ENCODE measurements at regions not wholly inside any gene's neighbourhood (a gene's known extent, or its start where the extent isn't known, plus 50 kb on each side); places are given as distances from the start of the nearest gene placed in this dataset.

DNA sequence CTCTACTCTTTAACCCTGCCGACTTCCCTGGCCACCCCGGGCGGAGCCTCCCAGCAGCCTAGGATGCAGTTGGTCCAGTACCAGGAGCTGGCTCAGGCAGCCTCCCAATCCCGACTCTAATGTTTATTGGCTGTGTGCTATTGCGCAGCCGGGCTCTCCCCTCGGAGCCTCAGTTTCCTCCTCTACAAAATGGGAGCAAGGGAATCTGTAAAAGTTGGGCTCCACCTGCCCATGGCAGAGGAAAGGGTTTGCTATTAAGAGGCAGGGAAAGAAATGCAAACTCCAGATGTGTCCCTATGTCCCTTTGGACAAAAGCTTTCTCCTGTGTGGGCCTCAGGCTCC lies 140.8 kb upstream of the PJA1 start:
- DNase-seq (ENCODE audit: low spot score in 2 of 2), result no peak
- H3K27me3 ChIP-seq, result no peaks in the 10 kb centered on the region
- H3K9me3 ChIP-seq, result no peaks in the 10 kb centered on the region
- no peaks in the 10 kb centered on the region for H3K36me3 ChIP-seq
- no peak overlapping the region for H3K4me3 ChIP-seq
- TF ChIP-seq, protein P1, sequence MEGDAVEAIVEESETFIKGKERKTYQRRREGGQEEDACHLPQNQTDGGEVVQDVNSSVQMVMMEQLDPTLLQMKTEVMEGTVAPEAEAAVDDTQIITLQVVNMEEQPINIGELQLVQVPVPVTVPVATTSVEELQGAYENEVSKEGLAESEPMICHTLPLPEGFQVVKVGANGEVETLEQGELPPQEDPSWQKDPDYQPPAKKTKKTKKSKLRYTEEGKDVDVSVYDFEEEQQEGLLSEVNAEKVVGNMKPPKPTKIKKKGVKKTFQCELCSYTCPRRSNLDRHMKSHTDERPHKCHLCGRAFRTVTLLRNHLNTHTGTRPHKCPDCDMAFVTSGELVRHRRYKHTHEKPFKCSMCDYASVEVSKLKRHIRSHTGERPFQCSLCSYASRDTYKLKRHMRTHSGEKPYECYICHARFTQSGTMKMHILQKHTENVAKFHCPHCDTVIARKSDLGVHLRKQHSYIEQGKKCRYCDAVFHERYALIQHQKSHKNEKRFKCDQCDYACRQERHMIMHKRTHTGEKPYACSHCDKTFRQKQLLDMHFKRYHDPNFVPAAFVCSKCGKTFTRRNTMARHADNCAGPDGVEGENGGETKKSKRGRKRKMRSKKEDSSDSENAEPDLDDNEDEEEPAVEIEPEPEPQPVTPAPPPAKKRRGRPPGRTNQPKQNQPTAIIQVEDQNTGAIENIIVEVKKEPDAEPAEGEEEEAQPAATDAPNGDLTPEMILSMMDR (IDR thresholded peaks at IDR 0.05), result no peak
- intact Hi-C loops (cut with DNase I), result no loop called here
- H3K4me1 ChIP-seq, result no peaks in the 10 kb centered on the region
- H3K27ac ChIP-seq, result no peak overlapping the region

DNA sequence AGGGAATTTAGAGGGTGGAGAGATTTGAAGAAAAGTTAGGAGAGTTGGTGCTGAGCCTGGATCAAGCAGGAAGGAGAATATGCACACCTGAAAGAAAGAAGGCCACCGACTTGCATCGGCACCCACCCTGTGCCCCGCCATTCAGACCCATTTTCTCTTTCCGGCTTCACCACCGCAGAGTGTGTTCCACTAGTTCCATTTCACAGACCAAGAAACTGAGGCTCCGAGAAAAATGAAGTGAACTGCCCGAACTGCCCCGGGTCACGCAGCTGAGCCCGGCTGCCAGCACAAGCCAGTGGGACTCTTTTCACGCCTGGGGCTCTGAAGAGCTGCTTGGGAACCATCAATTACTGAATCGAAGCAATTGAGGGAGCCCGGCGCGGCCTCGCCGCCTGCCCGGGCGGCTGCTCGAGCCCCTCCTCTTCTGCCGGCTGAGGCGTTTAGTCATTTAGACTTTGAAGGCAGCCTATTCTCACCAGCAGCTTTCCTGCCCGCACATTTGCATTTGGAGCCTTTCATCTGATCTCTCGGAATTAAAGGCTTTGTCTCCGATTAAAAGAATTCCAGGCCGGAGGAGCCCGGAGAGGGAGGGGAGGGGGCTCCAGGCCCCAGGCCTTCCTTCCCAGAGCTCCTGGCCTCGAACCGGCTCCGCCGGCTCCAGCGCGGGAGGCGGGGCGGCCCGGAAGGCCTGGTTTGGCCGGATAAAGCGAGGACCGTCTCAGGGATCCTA lies 140.2 kb upstream of the PJA1 start:
- no peak overlapping the region for H3K27ac ChIP-seq
- no peak overlapping the region for H3K4me3 ChIP-seq
- no peaks in the 10 kb centered on the region for H3K4me1 ChIP-seq
- no peaks in the 10 kb centered on the region for H3K27me3 ChIP-seq
- H3K9me3 ChIP-seq, result no peaks in the 10 kb centered on the region
- H3K36me3 ChIP-seq, result no peaks in the 10 kb centered on the region
- intact Hi-C loops (cut with DNase I), result no loop called here
- TF ChIP-seq, protein P1 (IDR thresholded peaks at IDR 0.05), result no peak
- DNase-seq (ENCODE audit: low spot score in 2 of 2), result no peak

DNA sequence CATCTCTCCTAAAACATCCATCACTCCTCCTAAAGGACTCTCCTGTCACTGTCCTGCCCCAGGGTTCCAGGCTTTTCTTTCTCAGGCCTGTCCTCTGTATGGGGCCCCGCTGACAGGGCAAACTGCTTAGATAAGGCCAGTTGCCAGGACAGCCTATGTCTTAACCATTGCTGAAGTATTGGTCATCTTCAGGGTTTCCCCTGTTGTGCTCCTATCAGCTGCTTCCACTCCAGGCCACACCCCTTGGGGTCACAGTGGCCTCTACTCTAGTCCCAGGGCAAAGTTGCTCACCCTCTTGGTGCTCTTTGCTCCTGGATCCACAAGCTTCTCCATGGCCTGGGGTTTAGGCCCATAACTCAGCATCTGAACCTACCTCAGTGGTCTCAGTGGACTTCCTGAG lies 138.0 kb upstream of the PJA1 start:
- Histone ChIP-seq H3K4me3 (no peak overlapping the region), H3K9me3 (no peaks in the 10 kb centered on the region), H3K27ac (no peak overlapping the region), H3K27me3 (no peaks in the 10 kb centered on the region), H3K36me3 (no peaks in the 10 kb centered on the region), H3K4me1 (no peaks in the 10 kb centered on the region)
- no peak for DNase-seq (ENCODE audit: low spot score in 2 of 2)
- TF ChIP-seq, protein P1 (IDR thresholded peaks at IDR 0.05), result no peak
- intact Hi-C loops (cut with DNase I), result no loop called here

DNA sequence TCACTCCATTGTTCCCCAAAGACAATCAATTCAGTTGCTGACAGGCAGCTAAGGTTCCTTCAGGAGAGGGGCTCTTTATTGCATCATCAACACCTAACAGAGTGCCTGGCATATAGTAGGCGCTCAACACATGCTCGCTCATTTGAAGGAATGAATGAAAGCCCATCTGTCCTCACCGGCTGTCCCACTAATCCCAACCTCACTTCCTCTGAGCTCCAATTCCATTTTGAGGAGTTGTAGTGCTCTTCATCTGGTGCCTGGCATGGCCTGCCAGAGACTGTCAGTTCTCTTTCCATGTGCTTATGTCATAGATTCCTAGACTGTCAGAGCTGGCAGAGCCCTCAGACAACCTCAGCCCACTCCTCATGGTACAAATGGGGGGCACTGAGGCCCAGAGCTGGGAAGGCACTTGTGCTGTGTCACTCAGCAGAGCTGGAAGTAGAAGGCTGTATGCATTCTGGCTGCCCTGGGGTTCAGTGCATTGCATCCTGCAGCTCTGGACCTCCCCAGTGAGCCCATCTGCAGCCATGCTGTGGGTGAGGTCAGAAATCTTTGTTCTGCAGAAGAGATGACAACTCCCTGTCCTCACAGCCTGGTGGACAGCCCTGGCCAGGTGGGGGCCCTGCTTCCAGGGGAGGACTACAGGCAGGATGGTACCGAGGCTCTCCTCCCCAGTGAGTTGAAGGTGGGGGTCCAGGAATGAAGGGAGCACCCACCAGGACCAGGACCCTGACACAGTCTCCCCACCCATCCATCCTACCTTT lies 134.9 kb upstream of the PJA1 start:
- H3K27ac ChIP-seq, result no peak overlapping the region

DNA sequence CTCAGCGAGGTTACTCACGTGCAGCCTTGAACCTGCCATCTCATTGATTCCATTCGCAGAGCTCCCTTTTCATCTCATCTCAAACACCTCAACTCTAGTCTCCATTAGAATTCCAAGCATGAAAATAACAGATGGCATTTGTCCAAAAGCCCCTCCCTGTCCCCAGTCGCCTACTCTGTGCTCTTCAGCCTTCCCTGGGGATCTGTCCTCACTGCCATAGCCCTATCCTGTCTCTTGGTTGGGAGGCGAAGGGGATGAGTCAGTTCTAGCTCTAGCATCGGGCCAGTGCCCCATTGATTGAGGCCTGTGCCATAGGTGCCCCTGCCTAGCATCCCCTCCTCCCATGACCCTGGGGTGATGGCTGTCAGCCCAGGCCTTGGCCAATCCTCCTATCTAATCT lies 134.0 kb upstream of the PJA1 start:
- H3K9me3 ChIP-seq, result no peaks in the 10 kb centered on the region
- H3K4me3 ChIP-seq, result no peak overlapping the region
- no peak overlapping the region for H3K27ac ChIP-seq
- no peaks in the 10 kb centered on the region for H3K4me1 ChIP-seq
- H3K27me3 ChIP-seq, result no peaks in the 10 kb centered on the region
- no peaks in the 10 kb centered on the region for H3K36me3 ChIP-seq
- DNase-seq (ENCODE audit: low spot score in 2 of 2), result no peak
- TF ChIP-seq, protein P1 (IDR thresholded peaks at IDR 0.05), result no peak
- intact Hi-C loops (cut with DNase I), result no loop called here

More for the DNA sequence above, 134.9 kb upstream of the PJA1 start:
- TF ChIP-seq, protein P1 (IDR thresholded peaks at IDR 0.05), result no peak
- Histone ChIP-seq H3K4me3 (no peak overlapping the region), H3K36me3 (no peaks in the 10 kb centered on the region), H3K9me3 (no peaks in the 10 kb centered on the region), H3K27me3 (no peaks in the 10 kb centered on the region), H3K4me1 (no peaks in the 10 kb centered on the region)
- no peak for DNase-seq (ENCODE audit: low spot score in 2 of 2)
- intact Hi-C loops (cut with DNase I), result no loop called here

Data from ascending aorta (tissue), 2 donors.